Activated T-helper 2 cell treated with anti-CD3 and anti-CD28 coated beads, Interferon-gamma antibody, Interleukin-2, Interleukin-4, amounts not matched to agents 10 μg/mL and 5 μg/mL and 100 μg/mL, durations not matched to agents 14 hours and 24 hours and 36 hours (primary cell): ENCODE measurements at regions not wholly inside any gene's neighbourhood (a gene's known extent, or its start where the extent isn't known, plus 50 kb on each side); places are given as distances from the start of the nearest gene placed in this dataset.

Source experiments
- DNase-seq: peaks from one replicate; pipeline ENCODE4 v3.0.0; 2021; ENCODE audit warnings: low spot score
- H3K27ac Mint-ChIP-seq: one replicate; pipeline ENCODE4 v1.8.0; 2021; ENCODE audit warnings: mixed read lengths
- H3K27me3 Mint-ChIP-seq: one replicate; pipeline ENCODE4 v1.8.0; 2021; ENCODE audit warnings: low read depth, mixed read lengths
- H3K36me3 Mint-ChIP-seq: one replicate; pipeline ENCODE4 v1.8.0; 2021; ENCODE audit warnings: low read depth, mixed read lengths
- H3K4me1 Mint-ChIP-seq: one replicate; pipeline ENCODE4 v1.8.0; 2021; ENCODE audit warnings: low read depth, mixed read lengths
- H3K4me3 Mint-ChIP-seq: one replicate; pipeline ENCODE4 v1.8.0; 2021; ENCODE audit warnings: low read depth, mild to moderate bottlenecking, moderate library complexity, mixed read lengths
- H3K9me3 Mint-ChIP-seq: one replicate; pipeline ENCODE4 v1.8.0; 2021; ENCODE audit warnings: mixed read lengths
- intact Hi-C: fragments of 100-400 bp; cut with micrococcal nuclease; formaldehyde crosslinking; loops from one replicate; pipeline ENCODE4 v1.15.1; 2023

- Mint-ChIP-seq H3K4me1 (peaks cover 19% of the 10 kb centered on the region), H3K9me3 (peaks cover 4% of the 10 kb centered on the region), H3K27me3 (peaks cover 69% of the 10 kb centered on the region), H3K4me3 (no peak overlapping the region), H3K36me3 (no peaks in the 10 kb centered on the region), H3K27ac (no peak overlapping the region)
- no peak for DNase-seq
- intact Hi-C loops = no loop called here
These were observed 197.9 kb downstream of the TRIM27 start for GRCh38 chr6:28725890-28726348.

GRCh38 chr6:28726569-28727309, 197.0 kb downstream of the TRIM27 start:
- H3K36me3 Mint-ChIP-seq = no peaks in the 10 kb centered on the region
- peaks cover 68% of the 10 kb centered on the region for H3K27me3 Mint-ChIP-seq
- H3K9me3 Mint-ChIP-seq = peaks cover 4% of the 10 kb centered on the region
- no peak for DNase-seq
- H3K4me1 Mint-ChIP-seq = peaks cover 19% of the 10 kb centered on the region
- no peak overlapping the region for H3K27ac Mint-ChIP-seq
- intact Hi-C loops = no loop called here
- H3K4me3 Mint-ChIP-seq = no peak overlapping the region

- Mint-ChIP-seq H3K4me3 (no peak overlapping the region), H3K27ac (no peak overlapping the region), H3K9me3 (peaks cover 4% of the 10 kb centered on the region), H3K27me3 (peaks cover 72% of the 10 kb centered on the region), H3K4me1 (peaks cover 19% of the 10 kb centered on the region), H3K36me3 (no peaks in the 10 kb centered on the region)
- DNase-seq = no peak
- intact Hi-C loops = no loop called here
These were observed 196.1 kb downstream of the TRIM27 start for GRCh38 chr6:28727559-28728211.

GRCh38 chr6:28729501-28730402, 194.0 kb downstream of the TRIM27 start:
- Mint-ChIP-seq H3K27me3 (peaks cover 82% of the 10 kb centered on the region), H3K27ac (peak overlapping the region; percentile 76), H3K36me3 (no peaks in the 10 kb centered on the region), H3K4me3 (peak overlapping the region; percentile 87), H3K9me3 (peaks cover 10% of the 10 kb centered on the region), H3K4me1 (peaks cover 19% of the 10 kb centered on the region)
- intact Hi-C loops = no loop called here
- no peak for DNase-seq

GRCh38 chr6:28732052-28732451, 191.7 kb downstream of the TRIM27 start:
- H3K27ac Mint-ChIP-seq = no peak overlapping the region
- peaks cover 21% of the 10 kb centered on the region for H3K4me1 Mint-ChIP-seq
- no peak overlapping the region for H3K4me3 Mint-ChIP-seq
- peaks cover 85% of the 10 kb centered on the region for H3K27me3 Mint-ChIP-seq
- DNase-seq = no peak
- peaks cover 24% of the 10 kb centered on the region for H3K9me3 Mint-ChIP-seq
- peaks cover 3% of the 10 kb centered on the region for H3K36me3 Mint-ChIP-seq
- intact Hi-C loops = no loop called here

GRCh38 chr6:28734443-28734959, 189.3 kb downstream of the TRIM27 start:
- peaks cover 37% of the 10 kb centered on the region for H3K9me3 Mint-ChIP-seq
- H3K4me3 Mint-ChIP-seq = no peak overlapping the region
- H3K27me3 Mint-ChIP-seq = peaks cover 84% of the 10 kb centered on the region
- DNase-seq = no peak
- H3K27ac Mint-ChIP-seq = no peak overlapping the region
- intact Hi-C loops = no loop called here
- peaks cover 12% of the 10 kb centered on the region for H3K4me1 Mint-ChIP-seq
- H3K36me3 Mint-ChIP-seq = peaks cover 8% of the 10 kb centered on the region

GRCh38 chr6:28736121-28736520, 187.7 kb downstream of the TRIM27 start:
- Mint-ChIP-seq H3K27me3 (peaks cover 73% of the 10 kb centered on the region), H3K27ac (no peak overlapping the region), H3K9me3 (peaks cover 33% of the 10 kb centered on the region), H3K4me3 (no peak overlapping the region), H3K4me1 (peaks cover 6% of the 10 kb centered on the region), H3K36me3 (peaks cover 8% of the 10 kb centered on the region)
- intact Hi-C loops = loop anchor here (5.0 kb wide), 1 partner anchor 39 kb away; no protein-coding TSS in a partner anchor
- no peak for DNase-seq

GRCh38 chr6:28737750-28738395, 185.9 kb downstream of the TRIM27 start:
- DNase-seq = no peak
- Mint-ChIP-seq H3K27ac (no peak overlapping the region), H3K27me3 (peaks cover 64% of the 10 kb centered on the region), H3K36me3 (peaks cover 8% of the 10 kb centered on the region), H3K9me3 (peaks cover 37% of the 10 kb centered on the region), H3K4me3 (peak overlapping the region; percentile 1), H3K4me1 (peaks cover 6% of the 10 kb centered on the region)
- intact Hi-C loops = loop anchor here (2.0 to 5.0 kb wide), 2 partner anchors 39 to 41 kb away; no protein-coding TSS in a partner anchor

- H3K4me3 Mint-ChIP-seq = peak overlapping the region; percentile 1
- no peak for DNase-seq
- H3K27me3 Mint-ChIP-seq = peaks cover 63% of the 10 kb centered on the region
- H3K36me3 Mint-ChIP-seq = peaks cover 8% of the 10 kb centered on the region
- intact Hi-C loops = loop anchor here (2.0 to 5.0 kb wide), 2 partner anchors 38 to 41 kb away; no protein-coding TSS in a partner anchor
- H3K9me3 Mint-ChIP-seq = peaks cover 35% of the 10 kb centered on the region
- H3K4me1 Mint-ChIP-seq = peaks cover 6% of the 10 kb centered on the region
- no peak overlapping the region for H3K27ac Mint-ChIP-seq
These were observed 185.4 kb downstream of the TRIM27 start for GRCh38 chr6:28738396-28738765.

- peaks cover 22% of the 10 kb centered on the region for H3K9me3 Mint-ChIP-seq
- intact Hi-C loops = no loop called here
- H3K4me3 Mint-ChIP-seq = no peak overlapping the region
- DNase-seq = no peak
- H3K27ac Mint-ChIP-seq = no peak overlapping the region
- H3K27me3 Mint-ChIP-seq = peaks cover 57% of the 10 kb centered on the region
- H3K36me3 Mint-ChIP-seq = peaks cover 8% of the 10 kb centered on the region
- peaks cover 6% of the 10 kb centered on the region for H3K4me1 Mint-ChIP-seq
These were observed 182.4 kb downstream of the TRIM27 start for GRCh38 chr6:28741363-28741762.

- intact Hi-C loops = no loop called here
- Mint-ChIP-seq H3K27me3 (peaks cover 59% of the 10 kb centered on the region), H3K4me1 (peaks cover 4% of the 10 kb centered on the region), H3K4me3 (no peak overlapping the region), H3K36me3 (peaks cover under 1% of the 10 kb centered on the region), H3K27ac (no peak overlapping the region), H3K9me3 (peaks cover 16% of the 10 kb centered on the region)
- DNase-seq = no peak
These were observed 181.0 kb downstream of the TRIM27 start for GRCh38 chr6:28742668-28743270.
